H9 (cell line): ENCODE measurements at regions not wholly inside any gene's neighbourhood (a gene's known extent, or its start where the extent isn't known, plus 50 kb on each side); places are given as distances from the start of the nearest gene placed in this dataset.

Source experiments
- DNase-seq: peaks from one replicate; pipeline ENCODE4 v3.0.0-alpha.2; 2017
- H2AFZ ChIP-seq: one replicate; pipeline ENCODE4 v1.6.1; 2013; ENCODE audit warnings: mild to moderate bottlenecking, low read length, control low read depth, moderate library complexity
- H2AK5ac ChIP-seq: 2 replicates; pipeline ENCODE4 v1.6.1; 2013; ENCODE audit warnings: low read length, control low read depth, mixed read lengths; ENCODE audit not compliant: insufficient read length
- H2BK120ac ChIP-seq: one replicate; pipeline ENCODE4 v1.6.1; 2013; ENCODE audit warnings: low read depth, mild to moderate bottlenecking, low read length, control low read depth, inconsistent platforms; ENCODE audit not compliant: poor library complexity, severe bottlenecking
- H2BK12ac ChIP-seq: 2 replicates; pipeline ENCODE4 v1.6.1; 2013; ENCODE audit warnings: low read length, control low read depth, mixed read lengths, low read depth; ENCODE audit not compliant: insufficient read length
- H2BK15ac ChIP-seq: 2 replicates; pipeline ENCODE4 v1.6.1; 2013; ENCODE audit warnings: low read depth, low read length, control low read depth
- H2BK20ac ChIP-seq: one replicate; pipeline ENCODE4 v1.6.1; 2013; ENCODE audit warnings: low read depth, mild to moderate bottlenecking, low read length, control low read depth, inconsistent platforms; ENCODE audit not compliant: poor library complexity, severe bottlenecking
- H2BK5ac ChIP-seq: 2 replicates; pipeline ENCODE4 v1.6.1; 2013; ENCODE audit warnings: low read length, control low read depth, mixed read lengths; ENCODE audit not compliant: insufficient read length
- H3K14ac ChIP-seq: 2 replicates; pipeline ENCODE4 v1.6.1; 2013; ENCODE audit warnings: low read length, control low read depth; ENCODE audit not compliant: insufficient read depth
- H3K18ac ChIP-seq: 2 replicates; pipeline ENCODE4 v1.6.1; 2013; ENCODE audit warnings: low read depth, mild to moderate bottlenecking, mixed read lengths, low read length, control low read depth; ENCODE audit not compliant: insufficient read length
- H3K23ac ChIP-seq: 2 replicates; pipeline ENCODE4 v1.6.1; 2013; ENCODE audit warnings: low read length, control low read depth, mixed read lengths, low read depth; ENCODE audit not compliant: insufficient read length
- H3K23me2 ChIP-seq: 2 replicates; pipeline ENCODE4 v1.6.1; 2013; ENCODE audit warnings: low read depth, mild to moderate bottlenecking, mixed read lengths, low read length, control low read depth; ENCODE audit not compliant: insufficient read length, poor library complexity, severe bottlenecking
- H3K27ac ChIP-seq: 2 replicates; pipeline ENCODE4 v1.5.1; 2013; ENCODE audit warnings: low read length, control low read depth, mixed read lengths, low read depth; ENCODE audit not compliant: insufficient read length
- H3K27me3 ChIP-seq: 2 replicates; pipeline ENCODE4 v1.6.1; 2013; ENCODE audit warnings: low read length, control low read depth, inconsistent platforms; ENCODE audit not compliant: insufficient read depth
- H3K4ac ChIP-seq: 2 replicates; pipeline ENCODE4 v1.6.1; 2013; ENCODE audit warnings: low read depth, mild to moderate bottlenecking, control low read depth, inconsistent platforms, low read length, moderate library complexity
- H3K4me1 ChIP-seq: 2 replicates; pipeline ENCODE4 v1.6.1; 2013; ENCODE audit warnings: low read length, control low read depth, inconsistent platforms; ENCODE audit not compliant: insufficient read depth
- H3K4me2 ChIP-seq: 2 replicates; pipeline ENCODE4 v1.6.1; 2013; ENCODE audit warnings: low read length, control low read depth, mixed read lengths; ENCODE audit not compliant: insufficient read length, insufficient read depth
- H3K56ac ChIP-seq: 2 replicates; pipeline ENCODE4 v1.6.1; 2013; ENCODE audit warnings: low read depth, mild to moderate bottlenecking, mixed read lengths, low read length, control low read depth; ENCODE audit not compliant: insufficient read length
- H3K79me1 ChIP-seq: 2 replicates; pipeline ENCODE4 v1.6.1; 2013; ENCODE audit warnings: low read depth, mild to moderate bottlenecking, moderate library complexity, low read length, control low read depth, inconsistent platforms; ENCODE audit not compliant: insufficient read depth, poor library complexity, severe bottlenecking
- H3K79me2 ChIP-seq: 2 replicates; pipeline ENCODE4 v1.6.1; 2013; ENCODE audit warnings: low read length, control low read depth, inconsistent platforms; ENCODE audit not compliant: insufficient read depth
- H3K9ac ChIP-seq: 2 replicates; pipeline ENCODE4 v1.6.1; 2013; ENCODE audit warnings: low read length, control low read depth, mixed read lengths; ENCODE audit not compliant: insufficient read length; ENCODE audit errors: extremely low read depth
- H3K9me3 ChIP-seq: one replicate; pipeline ENCODE4 v1.6.1; 2013; ENCODE audit warnings: low read depth, low read length, inconsistent platforms; ENCODE audit not compliant: control insufficient read depth
- H3T11ph ChIP-seq: one replicate; pipeline ENCODE4 v1.6.1; 2013; ENCODE audit warnings: mild to moderate bottlenecking, low read length, control low read depth, inconsistent platforms
- H4K20me1 ChIP-seq: one replicate; pipeline ENCODE4 v1.6.1; 2013; ENCODE audit not compliant: control insufficient read depth, insufficient read length, insufficient read depth
- H4K5ac ChIP-seq: 2 replicates; pipeline ENCODE4 v1.6.1; 2013; ENCODE audit warnings: low read depth, mild to moderate bottlenecking, mixed read lengths, low read length, control low read depth; ENCODE audit not compliant: insufficient read length
- H4K8ac ChIP-seq: replicated peaks from 2 replicates; pipeline ENCODE4 v1.6.1; 2013; ENCODE audit warnings: low read length, control low read depth, mixed read lengths, low read depth; ENCODE audit not compliant: insufficient read length
- H4K91ac ChIP-seq: 2 replicates; pipeline ENCODE4 v1.6.1; 2013; ENCODE audit warnings: low read depth, mild to moderate bottlenecking, moderate library complexity, mixed read lengths, low read length, control low read depth; ENCODE audit not compliant: insufficient read length
- H3K27ac Mint-ChIP-seq, 3 experiments: 2 replicates in 2 of 3; 3 replicates in 1 of 3; pipeline ENCODE4 v1.8.0; 2020 to 2021; ENCODE audit warnings: mixed read lengths in 3 of 3, mild to moderate bottlenecking in 1 of 3, moderate library complexity in 1 of 3
- H3K27me3 Mint-ChIP-seq: 2 replicates; pipeline ENCODE4 v1.8.0; 2021; ENCODE audit warnings: low read depth, mild to moderate bottlenecking, moderate library complexity, mixed read lengths
- H3K36me3 Mint-ChIP-seq, 3 experiments: 2 replicates in 2 of 3; 3 replicates in 1 of 3; pipeline ENCODE4 v1.8.0; 2020 to 2021; ENCODE audit warnings: low read depth in 3 of 3, mixed read lengths in 3 of 3; ENCODE audit not compliant: insufficient read depth in 1 of 3
- H3K4me1 Mint-ChIP-seq, 2 experiments: 2 replicates each; pipeline ENCODE4 v1.8.0; 2020; ENCODE audit warnings: mixed read lengths in 2 of 2
- H3K4me3 Mint-ChIP-seq, 2 experiments: 2 replicates in 1 of 2; 3 replicates in 1 of 2; pipeline ENCODE4 v1.8.0; 2020 to 2021; ENCODE audit warnings: mild to moderate bottlenecking in 2 of 2, mixed read lengths in 2 of 2, moderate library complexity in 1 of 2
- H3K9me3 Mint-ChIP-seq, 2 experiments: 2 replicates in 1 of 2; 3 replicates in 1 of 2; pipeline ENCODE4 v1.8.0; 2020; ENCODE audit warnings: mild to moderate bottlenecking in 2 of 2, mixed read lengths in 2 of 2, moderate library complexity in 1 of 2
- WGBS: extraction: QIAGEN DNeasy Blood & Tissue Kit; methylation state at CpG from one replicate; pipeline ENCODE4 v1.1.7; 2013; ENCODE audit warnings: missing lambda C conversion rate, low lambda C conversion rate, mixed read lengths; ENCODE audit not compliant: insufficient read length; ENCODE audit errors: extremely low coverage; 5-methylcytosine and 5-hydroxymethylcytosine counted together
- TF ChIP-seq, protein P1 (sequence below): fragments of 200-600 bp; sonication (generic); conservative IDR thresholded peaks from 3 replicates; pipeline ENCODE4 v1.8.0; 2021; ENCODE audit warnings: antibody characterized with exemption, mild to moderate bottlenecking

GRCh38 chr17:71601894-71602504 is 518.8 kb upstream of the SOX9 start:
- H3K27me3 ChIP-seq, result no peaks in the 10 kb centered on the region
- H2BK120ac ChIP-seq, result no peak overlapping the region
- H3K4me2 ChIP-seq, result no peak overlapping the region
- Mint-ChIP-seq H3K9me3 (peaks cover 0 to 13% of the 10 kb centered on the region in 2 experiments; a peak in 2 of 5 replicates), H3K27ac (no peak overlapping the region), H3K36me3 (peaks cover 0 to 5% (median 0%) of the 10 kb centered on the region in 3 experiments; a peak in 2 of 7 replicates), H3K4me3 (no peak overlapping the region), H3K4me1 (peaks cover 6% of the 10 kb centered on the region in 2 experiments), H3K27me3 (no peaks in the 10 kb centered on the region)
- no peak overlapping the region for H2BK20ac ChIP-seq
- H3K4me1 ChIP-seq, result no peaks in the 10 kb centered on the region
- no peak overlapping the region for H3K23ac ChIP-seq
- no peaks in the 10 kb centered on the region for H3K79me2 ChIP-seq
- H3K4ac ChIP-seq, result no peak overlapping the region
- H3K56ac ChIP-seq, result no peak overlapping the region
- no peak overlapping the region for H2BK12ac ChIP-seq
- H3K14ac ChIP-seq, result no peak overlapping the region
- no peak overlapping the region for H4K5ac ChIP-seq
- no CpG with 5 or more reads among the region's 4 CpGs for WGBS
- no peak overlapping the region for H4K91ac ChIP-seq
- no peak overlapping the region for H3K18ac ChIP-seq
- TF ChIP-seq, protein P1, sequence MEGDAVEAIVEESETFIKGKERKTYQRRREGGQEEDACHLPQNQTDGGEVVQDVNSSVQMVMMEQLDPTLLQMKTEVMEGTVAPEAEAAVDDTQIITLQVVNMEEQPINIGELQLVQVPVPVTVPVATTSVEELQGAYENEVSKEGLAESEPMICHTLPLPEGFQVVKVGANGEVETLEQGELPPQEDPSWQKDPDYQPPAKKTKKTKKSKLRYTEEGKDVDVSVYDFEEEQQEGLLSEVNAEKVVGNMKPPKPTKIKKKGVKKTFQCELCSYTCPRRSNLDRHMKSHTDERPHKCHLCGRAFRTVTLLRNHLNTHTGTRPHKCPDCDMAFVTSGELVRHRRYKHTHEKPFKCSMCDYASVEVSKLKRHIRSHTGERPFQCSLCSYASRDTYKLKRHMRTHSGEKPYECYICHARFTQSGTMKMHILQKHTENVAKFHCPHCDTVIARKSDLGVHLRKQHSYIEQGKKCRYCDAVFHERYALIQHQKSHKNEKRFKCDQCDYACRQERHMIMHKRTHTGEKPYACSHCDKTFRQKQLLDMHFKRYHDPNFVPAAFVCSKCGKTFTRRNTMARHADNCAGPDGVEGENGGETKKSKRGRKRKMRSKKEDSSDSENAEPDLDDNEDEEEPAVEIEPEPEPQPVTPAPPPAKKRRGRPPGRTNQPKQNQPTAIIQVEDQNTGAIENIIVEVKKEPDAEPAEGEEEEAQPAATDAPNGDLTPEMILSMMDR, result no peak
- H4K20me1 ChIP-seq, result no peaks in the 10 kb centered on the region
- H3K9ac ChIP-seq, result no peak overlapping the region
- H2AK5ac ChIP-seq, result no peak overlapping the region
- no peaks in the 10 kb centered on the region for H3K23me2 ChIP-seq
- no peak overlapping the region for H2BK15ac ChIP-seq
- H3K9me3 ChIP-seq, result no peaks in the 10 kb centered on the region
- no peak overlapping the region for H2AFZ ChIP-seq
- H2BK5ac ChIP-seq, result no peak overlapping the region
- no peak overlapping the region for H4K8ac ChIP-seq
- no peaks in the 10 kb centered on the region for H3K79me1 ChIP-seq
- no peak for DNase-seq
- H3K27ac ChIP-seq, result no peak overlapping the region
- no peak overlapping the region for H3T11ph ChIP-seq
